Fibroblast of lung (primary cell): ENCODE measurements at regions not wholly inside any gene's neighbourhood (a gene's known extent, or its start where the extent isn't known, plus 50 kb on each side); places are given as distances from the start of the nearest gene placed in this dataset.

ENCODE experiments used
- DNase-seq, 2 donors: peaks; one replicate each; pipeline versions ENCODE4 v3.0.0 to v3.0.0-alpha.2; 2010; ENCODE audit warnings: low read depth in 2 of 2
- H2AFZ ChIP-seq: 2 replicates; pipeline ENCODE4 v1.5.1; 2012; ENCODE audit warnings: low read length, control low read depth, inconsistent platforms
- H3K27ac ChIP-seq: 2 replicates; pipeline ENCODE4 v1.5.1; 2011; ENCODE audit warnings: low read length, control low read depth; ENCODE audit not compliant: insufficient read depth
- H3K27me3 ChIP-seq: 2 replicates; pipeline ENCODE4 v1.5.1; 2011; ENCODE audit warnings: mild to moderate bottlenecking, low read length; ENCODE audit not compliant: control insufficient read depth, insufficient read depth
- H3K36me3 ChIP-seq: 2 replicates; pipeline ENCODE4 v1.5.1; 2011; ENCODE audit warnings: low read length; ENCODE audit not compliant: control insufficient read depth, insufficient read depth
- H3K4me1 ChIP-seq: 2 replicates; pipeline ENCODE4 v1.5.1; 2011; ENCODE audit warnings: low read length; ENCODE audit not compliant: control insufficient read depth, insufficient read depth; ENCODE audit errors: extremely low read depth
- H3K4me2 ChIP-seq: 2 replicates; pipeline ENCODE4 v1.5.1; 2011; ENCODE audit warnings: low read length, control low read depth; ENCODE audit not compliant: insufficient read depth; ENCODE audit errors: extremely low read depth
- H3K4me3 ChIP-seq, 4 experiments: fragments of 200-600 bp in 1 of 4; sonication (generic) in 1 of 4; replicated peaks in 1 of 4; 2 replicates each; pipeline ENCODE4 v1.5.1; 2011 to 2016; ENCODE audit warnings: low read length in 4 of 4, low read depth in 3 of 4, mild to moderate bottlenecking in 3 of 4, control low read depth in 2 of 4, inconsistent platforms in 1 of 4, mixed read lengths in 1 of 4; ENCODE audit not compliant: insufficient read depth in 1 of 4; ENCODE audit errors: control extremely low read depth in 1 of 4
- H3K79me2 ChIP-seq: 2 replicates; pipeline ENCODE4 v1.5.1; 2012; ENCODE audit warnings: mild to moderate bottlenecking, low read length, inconsistent platforms; ENCODE audit not compliant: control insufficient read depth, insufficient read depth
- H3K9ac ChIP-seq: 2 replicates; pipeline ENCODE4 v1.5.1; 2011; ENCODE audit warnings: mild to moderate bottlenecking, low read length, control low read depth; ENCODE audit not compliant: insufficient read depth
- H3K9me3 ChIP-seq: 2 replicates; pipeline ENCODE4 v1.5.1; 2012; ENCODE audit warnings: low read depth, low read length; ENCODE audit not compliant: control insufficient read depth, insufficient read depth
- H4K20me1 ChIP-seq: 2 replicates; pipeline ENCODE4 v1.5.1; 2011; ENCODE audit warnings: low read length; ENCODE audit not compliant: control insufficient read depth, insufficient read depth; ENCODE audit errors: extremely low read depth
- EZH2 ChIP-seq: IDR thresholded peaks from 2 replicates; pipeline ENCODE4 v1.5.1; 2012; ENCODE audit warnings: low read length, control low read depth, mild to moderate bottlenecking; ENCODE audit errors: missing control alignments
- TF ChIP-seq, protein P1 (sequence below), 2 donors: IDR thresholded peaks in 1 of 2; conservative IDR thresholded peaks in 1 of 2; 1 replicate in 1 of 2; 2 replicates in 1 of 2; pipeline ENCODE4 v1.5.1; 2011 to 2012; ENCODE audit warnings: low read length in 2 of 2, control low read depth in 1 of 2, inconsistent platforms in 1 of 2, low read depth in 1 of 2, mild to moderate bottlenecking in 1 of 2

GRCh38 chr16:51357839-51358238 lies 206.8 kb upstream of the SALL1 start:
- H3K9me3 ChIP-seq, result no peaks in the 10 kb centered on the region
- H3K36me3 ChIP-seq, result no peaks in the 10 kb centered on the region
- H2AFZ ChIP-seq, result no peak overlapping the region
- H3K27ac ChIP-seq, result no peak overlapping the region
- no peaks in the 10 kb centered on the region for H3K79me2 ChIP-seq
- TF ChIP-seq, protein P1, sequence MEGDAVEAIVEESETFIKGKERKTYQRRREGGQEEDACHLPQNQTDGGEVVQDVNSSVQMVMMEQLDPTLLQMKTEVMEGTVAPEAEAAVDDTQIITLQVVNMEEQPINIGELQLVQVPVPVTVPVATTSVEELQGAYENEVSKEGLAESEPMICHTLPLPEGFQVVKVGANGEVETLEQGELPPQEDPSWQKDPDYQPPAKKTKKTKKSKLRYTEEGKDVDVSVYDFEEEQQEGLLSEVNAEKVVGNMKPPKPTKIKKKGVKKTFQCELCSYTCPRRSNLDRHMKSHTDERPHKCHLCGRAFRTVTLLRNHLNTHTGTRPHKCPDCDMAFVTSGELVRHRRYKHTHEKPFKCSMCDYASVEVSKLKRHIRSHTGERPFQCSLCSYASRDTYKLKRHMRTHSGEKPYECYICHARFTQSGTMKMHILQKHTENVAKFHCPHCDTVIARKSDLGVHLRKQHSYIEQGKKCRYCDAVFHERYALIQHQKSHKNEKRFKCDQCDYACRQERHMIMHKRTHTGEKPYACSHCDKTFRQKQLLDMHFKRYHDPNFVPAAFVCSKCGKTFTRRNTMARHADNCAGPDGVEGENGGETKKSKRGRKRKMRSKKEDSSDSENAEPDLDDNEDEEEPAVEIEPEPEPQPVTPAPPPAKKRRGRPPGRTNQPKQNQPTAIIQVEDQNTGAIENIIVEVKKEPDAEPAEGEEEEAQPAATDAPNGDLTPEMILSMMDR (conservative IDR thresholded peaks at IDR 0.05 in 1 of 2, IDR thresholded peaks at IDR 0.05 in 1 of 2; ENCODE audit: low read depth in 1 of 2, low read length in 2 of 2), result no peak
- TF ChIP-seq EZH2, result no peak
- no peak for DNase-seq
- H3K4me2 ChIP-seq, result no peak overlapping the region
- no peak overlapping the region for H3K4me3 ChIP-seq
- H3K27me3 ChIP-seq, result no peaks in the 10 kb centered on the region
- no peak overlapping the region for H3K9ac ChIP-seq
- H3K4me1 ChIP-seq, result no peaks in the 10 kb centered on the region
- H4K20me1 ChIP-seq, result no peaks in the 10 kb centered on the region

DNA sequence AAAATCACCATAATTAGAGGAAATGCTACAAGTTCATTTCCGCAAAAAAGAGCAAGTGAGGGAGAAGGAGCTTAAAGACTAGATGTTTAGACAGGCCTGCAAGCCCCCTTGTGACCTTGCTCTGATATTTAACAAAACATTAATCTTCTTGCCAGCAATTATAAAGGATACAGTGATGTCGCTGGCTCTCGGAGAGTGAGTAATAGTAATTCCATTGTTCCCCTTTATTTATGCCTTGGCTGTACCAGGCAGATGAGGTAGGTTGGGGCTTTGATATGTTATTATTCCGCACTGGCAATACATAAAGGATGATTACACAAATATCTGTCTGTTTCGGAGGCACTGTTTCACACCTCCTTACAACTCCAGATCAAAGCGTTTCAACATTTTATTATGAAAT lies 204.8 kb upstream of the SALL1 start:
- no peaks in the 10 kb centered on the region for H3K9me3 ChIP-seq
- H3K4me3 ChIP-seq, result no peak overlapping the region
- no peak for DNase-seq
- H3K4me1 ChIP-seq, result no peaks in the 10 kb centered on the region
- no peak overlapping the region for H3K4me2 ChIP-seq
- H3K36me3 ChIP-seq, result no peaks in the 10 kb centered on the region
- H3K27me3 ChIP-seq, result no peaks in the 10 kb centered on the region
- H2AFZ ChIP-seq, result no peak overlapping the region
- H3K27ac ChIP-seq, result no peak overlapping the region
- no peaks in the 10 kb centered on the region for H3K79me2 ChIP-seq
- TF ChIP-seq, protein P1 (conservative IDR thresholded peaks at IDR 0.05 in 1 of 2, IDR thresholded peaks at IDR 0.05 in 1 of 2; ENCODE audit: low read depth in 1 of 2, low read length in 2 of 2), result no peak
- no peak for TF ChIP-seq EZH2
- no peaks in the 10 kb centered on the region for H4K20me1 ChIP-seq
- no peak overlapping the region for H3K9ac ChIP-seq

DNA sequence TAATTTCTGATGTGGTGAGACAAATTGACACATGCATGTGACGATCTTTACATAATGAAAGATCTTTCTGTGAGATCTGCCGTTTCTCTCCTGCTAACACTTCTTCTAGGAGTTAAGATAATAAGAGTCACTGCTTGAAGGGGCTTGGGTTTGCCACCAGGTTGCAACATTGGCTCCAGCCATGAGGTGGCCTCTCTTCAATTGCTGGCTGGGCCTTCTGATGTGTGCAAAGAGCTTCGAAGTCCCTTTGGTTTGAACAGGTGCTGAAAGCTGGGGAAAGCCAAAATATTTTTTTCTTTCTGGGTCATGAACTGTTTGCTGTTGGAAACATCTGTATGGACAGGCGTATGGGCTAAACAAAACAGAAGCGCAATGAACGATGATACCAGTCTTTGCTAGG lies 204.1 kb upstream of the SALL1 start:
- Histone ChIP-seq H2AFZ (no peak overlapping the region), H3K9me3 (no peaks in the 10 kb centered on the region), H4K20me1 (no peaks in the 10 kb centered on the region), H3K9ac (no peak overlapping the region), H3K4me1 (no peaks in the 10 kb centered on the region), H3K4me2 (no peak overlapping the region), H3K4me3 (no peak overlapping the region), H3K27me3 (no peaks in the 10 kb centered on the region), H3K36me3 (no peaks in the 10 kb centered on the region), H3K79me2 (no peaks in the 10 kb centered on the region), H3K27ac (no peak overlapping the region)
- no peak for TF ChIP-seq EZH2
- TF ChIP-seq, protein P1 (conservative IDR thresholded peaks at IDR 0.05 in 1 of 2, IDR thresholded peaks at IDR 0.05 in 1 of 2; ENCODE audit: low read depth in 1 of 2, low read length in 2 of 2), result no peak
- no peak for DNase-seq
